Kidney (tissue), 13 donors: ENCODE measurements at regions not wholly inside any gene's neighbourhood (a gene's known extent, or its start where the extent isn't known, plus 50 kb on each side); places are given as distances from the start of the nearest gene placed in this dataset.
"Not testable (repeated sequence)": the region's sequence is repeated elsewhere in the genome, so short reads cannot be mapped to it uniquely, and the experiment has no call there.

Source experiments
- DNase-seq, 5 donors: peaks; one replicate each; pipeline ENCODE4 v3.0.0-alpha.2; 2013 to 2020
- FAIRE-seq: peaks from 2 replicates; lab custom pipeline; 2012; peaks lifted over from hg19 to GRCh38; lab: Jason Lieb, UNC
- H3K27ac ChIP-seq, 2 donors: one replicate each; pipeline ENCODE4 v1.7.0; 2013; ENCODE audit warnings: low read depth in 2 of 2, low read length in 2 of 2, inconsistent platforms in 1 of 2
- H3K27me3 ChIP-seq: one replicate; pipeline ENCODE4 v1.7.1; 2013; ENCODE audit warnings: low read length, inconsistent platforms; ENCODE audit not compliant: control insufficient read depth, insufficient read depth
- H3K36me3 ChIP-seq, 3 donors: one replicate each; pipeline versions ENCODE4 v1.7.0 to v1.7.1; 2013; ENCODE audit warnings: low read length in 3 of 3, control low read depth in 1 of 3, inconsistent platforms in 1 of 3; ENCODE audit not compliant: insufficient read depth in 3 of 3, control insufficient read depth in 2 of 3
- H3K4me1 ChIP-seq, 3 donors: one replicate each; pipeline versions ENCODE4 v1.7.0 to v1.7.1; 2013; ENCODE audit warnings: low read length in 3 of 3, inconsistent platforms in 1 of 3, low read depth in 1 of 3; ENCODE audit not compliant: control insufficient read depth in 2 of 3, insufficient read depth in 2 of 3
- H3K4me3 ChIP-seq, 3 donors: one replicate each; pipeline versions ENCODE4 v1.7.0 to v1.8.1; 2013; ENCODE audit warnings: low read length in 3 of 3, control low read depth in 1 of 3, inconsistent platforms in 1 of 3
- H3K9ac ChIP-seq, 3 donors: one replicate each; pipeline versions ENCODE4 v1.7.0 to v1.7.1; 2013; ENCODE audit warnings: low read length in 3 of 3, control low read depth in 1 of 3, inconsistent platforms in 1 of 3
- H3K9me3 ChIP-seq, 3 donors: one replicate each; pipeline versions ENCODE4 v1.7.0 to v1.7.1; 2013; ENCODE audit warnings: low read length in 3 of 3, control low read depth in 1 of 3, inconsistent platforms in 1 of 3; ENCODE audit not compliant: control insufficient read depth in 2 of 3, insufficient read depth in 1 of 3
- intact Hi-C: fragments of 100-400 bp; cut with DNase I; formaldehyde crosslinking; loops from one replicate; pipeline ENCODE4 v1.11.1; 2022
- TF ChIP-seq, protein P1 (sequence below): IDR thresholded peaks from 3 replicates; pipeline ENCODE4 v1.5.1; 2012; ENCODE audit warnings: mild to moderate bottlenecking, moderate library complexity, borderline replicate concordance; ENCODE audit not compliant: insufficient read depth; ENCODE audit errors: extremely low read depth
- donor health status: control.
- donor health status: control.
- donor health status: control.
- donor health status: control.
- donor health status: control.
- donor health status: DM: yes; HTN: yes; CAD: no.
- donor health status: Normal renal cell carcinoma (clear cell type).

- no peak for FAIRE-seq
- H3K9me3 ChIP-seq, result no peaks in the 10 kb centered on the region
- TF ChIP-seq, protein P1, sequence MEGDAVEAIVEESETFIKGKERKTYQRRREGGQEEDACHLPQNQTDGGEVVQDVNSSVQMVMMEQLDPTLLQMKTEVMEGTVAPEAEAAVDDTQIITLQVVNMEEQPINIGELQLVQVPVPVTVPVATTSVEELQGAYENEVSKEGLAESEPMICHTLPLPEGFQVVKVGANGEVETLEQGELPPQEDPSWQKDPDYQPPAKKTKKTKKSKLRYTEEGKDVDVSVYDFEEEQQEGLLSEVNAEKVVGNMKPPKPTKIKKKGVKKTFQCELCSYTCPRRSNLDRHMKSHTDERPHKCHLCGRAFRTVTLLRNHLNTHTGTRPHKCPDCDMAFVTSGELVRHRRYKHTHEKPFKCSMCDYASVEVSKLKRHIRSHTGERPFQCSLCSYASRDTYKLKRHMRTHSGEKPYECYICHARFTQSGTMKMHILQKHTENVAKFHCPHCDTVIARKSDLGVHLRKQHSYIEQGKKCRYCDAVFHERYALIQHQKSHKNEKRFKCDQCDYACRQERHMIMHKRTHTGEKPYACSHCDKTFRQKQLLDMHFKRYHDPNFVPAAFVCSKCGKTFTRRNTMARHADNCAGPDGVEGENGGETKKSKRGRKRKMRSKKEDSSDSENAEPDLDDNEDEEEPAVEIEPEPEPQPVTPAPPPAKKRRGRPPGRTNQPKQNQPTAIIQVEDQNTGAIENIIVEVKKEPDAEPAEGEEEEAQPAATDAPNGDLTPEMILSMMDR, result no peak
- H3K36me3 ChIP-seq, result no peaks in the 10 kb centered on the region
- no peaks in the 10 kb centered on the region for H3K4me1 ChIP-seq
- no peak for DNase-seq
- no peak overlapping the region for H3K27ac ChIP-seq
- no peaks in the 10 kb centered on the region for H3K27me3 ChIP-seq
- intact Hi-C loops, result no loop called here
- H3K9ac ChIP-seq, result no peak overlapping the region
- no peak overlapping the region for H3K4me3 ChIP-seq
Observed at GRCh38 chr3:164791263-164791662, 287.0 kb downstream of the SI start.

DNA sequence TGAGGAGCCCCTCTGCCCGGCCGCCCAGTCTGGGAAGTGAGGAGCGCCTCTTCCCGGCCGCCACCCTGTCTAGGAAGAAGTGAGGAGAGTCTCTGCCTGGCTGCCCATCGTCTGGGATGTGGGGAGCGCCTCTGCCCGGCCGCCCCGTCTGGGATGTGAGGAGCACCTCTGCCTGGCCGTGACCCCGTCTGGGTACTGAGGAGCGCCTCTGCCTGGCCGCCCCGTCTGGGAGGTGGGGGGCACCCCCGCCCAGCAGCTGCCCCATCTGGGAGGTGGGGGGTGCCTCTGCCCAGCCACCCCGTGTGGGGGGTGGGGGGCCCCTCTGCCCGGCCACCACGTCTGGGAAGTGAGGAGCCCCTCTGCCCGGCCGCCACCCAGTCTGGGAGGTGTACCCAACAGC is 293.9 kb downstream of the SI start:
- DNase-seq, result peak in 1 of 5 donors; percentile 58
- H3K27me3 ChIP-seq, intact Hi-C loops, H3K4me3 ChIP-seq, FAIRE-seq, H3K9me3 ChIP-seq, H3K36me3 ChIP-seq, H3K9ac ChIP-seq, H3K4me1 ChIP-seq, H3K27ac ChIP-seq: not testable (repeated sequence)

DNA sequence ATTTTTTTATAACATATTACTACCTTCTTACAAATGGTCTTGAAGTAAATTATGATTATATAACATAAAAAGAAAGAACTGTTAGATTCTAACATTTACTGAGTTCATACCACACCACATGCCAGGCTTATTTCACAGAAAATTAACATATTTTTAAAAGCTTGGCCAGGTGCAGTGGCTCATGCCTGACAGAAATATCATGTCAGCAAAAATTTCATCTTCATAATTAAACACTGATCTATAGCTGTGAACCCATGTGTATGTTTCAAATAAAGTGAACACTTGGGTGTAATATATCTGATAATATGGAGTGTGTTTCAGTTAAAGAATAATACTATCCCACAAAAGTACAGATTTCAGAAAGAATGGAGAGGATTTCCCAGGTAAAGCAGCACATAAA is 296.5 kb downstream of the SI start:
- TF ChIP-seq, protein P1, result no peak
- Histone ChIP-seq H3K4me3 (no peak overlapping the region), H3K27me3 (no peaks in the 10 kb centered on the region), H3K9me3 (peaks cover 0 to 1% (median 0%) of the 10 kb centered on the region in 3 donors), H3K36me3 (no peaks in the 10 kb centered on the region), H3K27ac (no peak overlapping the region), H3K4me1 (no peaks in the 10 kb centered on the region), H3K9ac (no peak overlapping the region)
- no peak for DNase-seq
- FAIRE-seq, result no peak
- intact Hi-C loops, result no loop called here

DNA sequence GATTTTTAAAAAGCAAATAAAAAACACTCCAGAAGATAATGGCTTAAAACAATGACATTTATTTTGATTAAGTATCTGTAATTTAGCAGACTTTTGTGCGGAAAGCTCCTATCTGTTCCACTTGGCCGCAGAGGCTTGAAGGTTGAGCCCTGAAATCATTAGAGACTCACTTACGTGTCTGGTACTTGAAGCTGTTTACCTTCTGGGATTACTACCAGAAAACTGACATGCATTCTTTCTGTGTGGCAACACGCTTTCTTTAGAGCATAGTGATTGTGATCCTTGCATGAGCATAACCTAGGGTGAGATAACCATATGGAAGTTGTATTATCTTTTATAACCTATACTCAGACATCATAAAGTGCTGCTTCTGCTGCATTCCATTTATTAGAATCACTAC is 298.5 kb downstream of the SI start:
- intact Hi-C loops, result no loop called here
- Histone ChIP-seq H3K9me3 (peaks cover 0 to 3% (median 0%) of the 10 kb centered on the region in 3 donors), H3K27ac (no peak overlapping the region), H3K4me1 (no peaks in the 10 kb centered on the region), H3K36me3 (no peaks in the 10 kb centered on the region), H3K4me3 (no peak overlapping the region), H3K9ac (no peak overlapping the region), H3K27me3 (no peaks in the 10 kb centered on the region)
- FAIRE-seq, result no peak
- peak in 1 of 5 donors; percentile 5 for DNase-seq
- TF ChIP-seq, protein P1, result no peak
